Fibroblast of the aortic adventitia (primary cell): ENCODE measurements at regions not wholly inside any gene's neighbourhood (a gene's known extent, or its start where the extent isn't known, plus 50 kb on each side); places are given as distances from the start of the nearest gene placed in this dataset.

Source experiments
- DNase-seq: peaks from one replicate; pipeline ENCODE4 v3.0.0-alpha.2; 2010; ENCODE audit warnings: low read depth
- H3K4me3 ChIP-seq: 2 replicates; pipeline ENCODE4 v1.5.1; 2011; ENCODE audit warnings: low read depth, mild to moderate bottlenecking, control low read depth, low read length, moderate library complexity
- TF ChIP-seq, protein P1 (sequence below): IDR thresholded peaks from 2 replicates; pipeline ENCODE4 v1.5.1; 2011; ENCODE audit warnings: mild to moderate bottlenecking, low read length, control low read depth, inconsistent platforms; ENCODE audit not compliant: insufficient read depth

DNA sequence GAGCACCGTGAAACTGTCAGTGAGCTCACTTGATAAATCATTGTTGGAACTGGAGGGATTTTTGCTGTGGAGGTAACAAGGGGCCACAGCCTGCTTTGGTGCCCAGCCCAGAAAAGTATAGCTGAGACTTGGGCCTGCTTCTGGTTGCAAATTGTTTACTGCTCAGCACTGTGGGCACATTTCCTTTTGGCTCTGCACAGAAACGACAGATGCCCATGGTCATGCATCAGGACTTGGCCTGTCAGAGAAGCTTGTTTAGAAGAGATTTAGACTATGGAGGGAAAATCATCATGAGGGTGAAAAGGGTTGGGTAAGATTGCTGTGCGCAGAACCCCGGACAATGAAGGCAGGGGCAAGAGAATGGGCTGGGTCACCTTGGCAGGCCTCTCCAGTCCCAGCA, 286.1 kb upstream of the CTNNB1 start:
- DNase-seq, result no peak
- no peak overlapping the region for H3K4me3 ChIP-seq
- TF ChIP-seq, protein P1, sequence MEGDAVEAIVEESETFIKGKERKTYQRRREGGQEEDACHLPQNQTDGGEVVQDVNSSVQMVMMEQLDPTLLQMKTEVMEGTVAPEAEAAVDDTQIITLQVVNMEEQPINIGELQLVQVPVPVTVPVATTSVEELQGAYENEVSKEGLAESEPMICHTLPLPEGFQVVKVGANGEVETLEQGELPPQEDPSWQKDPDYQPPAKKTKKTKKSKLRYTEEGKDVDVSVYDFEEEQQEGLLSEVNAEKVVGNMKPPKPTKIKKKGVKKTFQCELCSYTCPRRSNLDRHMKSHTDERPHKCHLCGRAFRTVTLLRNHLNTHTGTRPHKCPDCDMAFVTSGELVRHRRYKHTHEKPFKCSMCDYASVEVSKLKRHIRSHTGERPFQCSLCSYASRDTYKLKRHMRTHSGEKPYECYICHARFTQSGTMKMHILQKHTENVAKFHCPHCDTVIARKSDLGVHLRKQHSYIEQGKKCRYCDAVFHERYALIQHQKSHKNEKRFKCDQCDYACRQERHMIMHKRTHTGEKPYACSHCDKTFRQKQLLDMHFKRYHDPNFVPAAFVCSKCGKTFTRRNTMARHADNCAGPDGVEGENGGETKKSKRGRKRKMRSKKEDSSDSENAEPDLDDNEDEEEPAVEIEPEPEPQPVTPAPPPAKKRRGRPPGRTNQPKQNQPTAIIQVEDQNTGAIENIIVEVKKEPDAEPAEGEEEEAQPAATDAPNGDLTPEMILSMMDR, result no peak

GRCh38 chr3:40913641-40914040, 285.7 kb upstream of the CTNNB1 start:
- DNase-seq, result no peak
- no peak overlapping the region for H3K4me3 ChIP-seq
- TF ChIP-seq, protein P1, result no peak

GRCh38 chr3:40914475-40914874, 284.8 kb upstream of the CTNNB1 start:
- TF ChIP-seq, protein P1, result no peak
- DNase-seq, result no peak
- H3K4me3 ChIP-seq, result no peak overlapping the region

- TF ChIP-seq, protein P1, result no peak
- no peak overlapping the region for H3K4me3 ChIP-seq
- DNase-seq, result no peak
Observed at GRCh38 chr3:40915346-40915865, 283.9 kb upstream of the CTNNB1 start.

GRCh38 chr3:40920041-40920440, 279.3 kb upstream of the CTNNB1 start:
- TF ChIP-seq, protein P1, result no peak
- H3K4me3 ChIP-seq, result no peak overlapping the region
- peak; percentile 2 for DNase-seq

GRCh38 chr3:40921251-40921650, 278.1 kb upstream of the CTNNB1 start:
- TF ChIP-seq, protein P1, result no peak
- H3K4me3 ChIP-seq, result no peak overlapping the region
- no peak for DNase-seq

- TF ChIP-seq, protein P1, result no peak
- no peak for DNase-seq
- H3K4me3 ChIP-seq, result no peak overlapping the region
Observed at GRCh38 chr3:40923143-40923542, 276.2 kb upstream of the CTNNB1 start.
